HL-60 (cell line): ENCODE measurements at regions not wholly inside any gene's neighbourhood (a gene's known extent, or its start where the extent isn't known, plus 50 kb on each side); places are given as distances from the start of the nearest gene placed in this dataset.

Experiments
- GABPA ChIP-seq: IDR thresholded peaks from 2 replicates; pipeline ENCODE4 v1.6.1; 2012; ENCODE audit warnings: low read depth
- TF ChIP-seq, protein P1 (sequence below): IDR thresholded peaks from one replicate; pipeline ENCODE4 v1.5.1; 2011; ENCODE audit warnings: low read length, control low read depth, inconsistent platforms; ENCODE audit not compliant: insufficient read depth

DNA sequence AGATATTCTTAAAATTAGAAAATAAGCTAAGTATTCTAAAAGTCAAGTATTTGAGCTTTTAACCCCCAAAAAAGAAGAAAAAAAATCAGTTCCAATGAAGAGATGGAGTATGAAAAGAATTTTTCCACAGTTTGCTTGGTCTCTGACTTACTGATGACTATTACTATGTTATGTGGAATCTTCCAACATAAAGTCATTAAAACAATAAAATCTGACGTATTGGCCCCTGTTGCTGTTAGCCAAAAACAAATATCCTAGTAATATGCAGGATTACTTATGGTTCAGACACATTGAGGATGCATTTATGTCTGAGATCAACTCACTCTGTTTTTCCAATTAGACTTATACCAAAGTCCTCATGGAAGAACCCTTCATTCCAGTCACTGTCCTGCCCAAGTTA lies 517.2 kb upstream of the ADGRL3 start:
- TF ChIP-seq, protein P1, sequence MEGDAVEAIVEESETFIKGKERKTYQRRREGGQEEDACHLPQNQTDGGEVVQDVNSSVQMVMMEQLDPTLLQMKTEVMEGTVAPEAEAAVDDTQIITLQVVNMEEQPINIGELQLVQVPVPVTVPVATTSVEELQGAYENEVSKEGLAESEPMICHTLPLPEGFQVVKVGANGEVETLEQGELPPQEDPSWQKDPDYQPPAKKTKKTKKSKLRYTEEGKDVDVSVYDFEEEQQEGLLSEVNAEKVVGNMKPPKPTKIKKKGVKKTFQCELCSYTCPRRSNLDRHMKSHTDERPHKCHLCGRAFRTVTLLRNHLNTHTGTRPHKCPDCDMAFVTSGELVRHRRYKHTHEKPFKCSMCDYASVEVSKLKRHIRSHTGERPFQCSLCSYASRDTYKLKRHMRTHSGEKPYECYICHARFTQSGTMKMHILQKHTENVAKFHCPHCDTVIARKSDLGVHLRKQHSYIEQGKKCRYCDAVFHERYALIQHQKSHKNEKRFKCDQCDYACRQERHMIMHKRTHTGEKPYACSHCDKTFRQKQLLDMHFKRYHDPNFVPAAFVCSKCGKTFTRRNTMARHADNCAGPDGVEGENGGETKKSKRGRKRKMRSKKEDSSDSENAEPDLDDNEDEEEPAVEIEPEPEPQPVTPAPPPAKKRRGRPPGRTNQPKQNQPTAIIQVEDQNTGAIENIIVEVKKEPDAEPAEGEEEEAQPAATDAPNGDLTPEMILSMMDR, result no peak
- TF ChIP-seq GABPA, result no peak
